Mucosa of stomach (tissue), 1 donor: ENCODE measurements at regions not wholly inside any gene's neighbourhood (a gene's known extent, or its start where the extent isn't known, plus 50 kb on each side); places are given as distances from the start of the nearest gene placed in this dataset.

ENCODE experiments used
- H3K27me3 ChIP-seq: one replicate; pipeline ENCODE4 v1.7.0; 2013; ENCODE audit warnings: mild to moderate bottlenecking, low read length; ENCODE audit not compliant: control insufficient read depth, insufficient read depth
- H3K36me3 ChIP-seq: one replicate; pipeline ENCODE4 v1.7.0; 2013; ENCODE audit warnings: low read length; ENCODE audit not compliant: control insufficient read depth, insufficient read depth
- H3K4me1 ChIP-seq: one replicate; pipeline ENCODE4 v1.7.0; 2013; ENCODE audit warnings: mild to moderate bottlenecking, low read length; ENCODE audit not compliant: control insufficient read depth, insufficient read depth
- H3K4me3 ChIP-seq: one replicate; pipeline ENCODE4 v1.7.0; 2013; ENCODE audit warnings: low read length
- H3K9ac ChIP-seq: one replicate; pipeline ENCODE4 v1.7.0; 2013; ENCODE audit warnings: mild to moderate bottlenecking, low read length, moderate library complexity
- H3K9me3 ChIP-seq: one replicate; pipeline ENCODE4 v1.7.0; 2013; ENCODE audit warnings: mild to moderate bottlenecking, low read length, moderate library complexity; ENCODE audit not compliant: control insufficient read depth
- donor health status: Pancreatic carcinoma.

DNA sequence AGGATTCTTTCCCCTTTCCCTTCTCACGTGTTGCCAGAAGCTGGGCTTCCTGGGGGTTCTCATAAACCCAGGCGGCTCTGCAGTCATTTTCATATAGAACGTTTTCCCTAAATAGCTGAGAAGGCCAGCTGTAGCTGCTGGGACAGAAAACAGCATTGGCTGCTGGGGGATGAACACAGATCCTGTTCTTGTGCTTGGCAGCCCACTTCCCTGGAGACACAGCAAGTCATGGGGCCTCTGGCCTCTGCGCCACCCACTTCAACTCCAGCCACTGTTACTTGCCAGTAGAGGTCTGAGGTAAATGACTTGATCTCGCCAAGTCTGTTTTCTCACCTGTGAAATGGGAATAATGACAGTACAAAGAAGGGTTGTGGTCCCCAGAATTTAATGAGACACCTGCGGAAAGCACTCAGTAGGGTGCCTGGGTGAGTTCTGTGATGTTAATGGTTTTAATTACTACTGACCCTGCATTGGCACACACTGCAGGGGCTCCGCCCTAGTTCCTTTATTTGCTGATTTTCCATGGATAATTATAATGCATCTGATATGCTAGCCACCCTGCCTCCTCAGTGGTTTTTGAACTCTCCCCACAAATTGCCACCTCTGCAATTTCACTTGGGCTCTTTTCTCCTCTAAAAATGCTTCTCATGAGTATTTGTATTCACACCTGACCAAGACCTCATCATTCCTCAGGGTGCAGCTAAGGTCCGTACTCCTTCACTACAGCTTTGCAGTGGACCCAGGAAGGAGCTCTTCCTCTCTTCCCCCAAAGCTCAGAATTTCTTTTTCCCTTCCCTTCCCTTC is 274.7 kb downstream of the RPLP1 start:
- no peak overlapping the region for H3K4me3 ChIP-seq
- H3K9me3 ChIP-seq = no peaks in the 10 kb centered on the region
- no peaks in the 10 kb centered on the region for H3K27me3 ChIP-seq
- H3K9ac ChIP-seq = no peak overlapping the region
- H3K36me3 ChIP-seq = no peaks in the 10 kb centered on the region
- no peaks in the 10 kb centered on the region for H3K4me1 ChIP-seq

- Histone ChIP-seq H3K36me3 (no peaks in the 10 kb centered on the region), H3K9ac (no peak overlapping the region), H3K27me3 (no peaks in the 10 kb centered on the region), H3K4me3 (no peak overlapping the region), H3K4me1 (no peaks in the 10 kb centered on the region), H3K9me3 (no peaks in the 10 kb centered on the region)
These were observed 276.6 kb downstream of the RPLP1 start for GRCh38 chr15:69729167-69729748.

- Histone ChIP-seq H3K27me3 (no peaks in the 10 kb centered on the region), H3K4me3 (no peak overlapping the region), H3K9ac (no peak overlapping the region), H3K4me1 (no peaks in the 10 kb centered on the region), H3K36me3 (no peaks in the 10 kb centered on the region), H3K9me3 (no peaks in the 10 kb centered on the region)
These were observed 277.9 kb downstream of the RPLP1 start for GRCh38 chr15:69730281-69731080.

DNA sequence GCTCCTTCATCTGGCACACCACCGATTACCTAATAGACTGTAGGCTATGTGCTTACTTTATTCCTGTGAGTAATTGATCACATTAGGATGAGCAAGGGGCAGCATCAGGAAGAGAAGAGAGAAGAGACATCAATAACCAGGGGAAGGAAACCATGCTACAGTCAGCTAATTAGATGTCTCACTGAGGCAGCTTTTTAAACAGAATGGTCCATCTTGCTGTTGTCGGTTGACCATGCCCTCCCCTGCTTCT is 278.4 kb downstream of the RPLP1 start:
- no peaks in the 10 kb centered on the region for H3K36me3 ChIP-seq
- H3K9me3 ChIP-seq = no peaks in the 10 kb centered on the region
- no peak overlapping the region for H3K9ac ChIP-seq
- no peaks in the 10 kb centered on the region for H3K27me3 ChIP-seq
- H3K4me1 ChIP-seq = no peaks in the 10 kb centered on the region
- H3K4me3 ChIP-seq = no peak overlapping the region

DNA sequence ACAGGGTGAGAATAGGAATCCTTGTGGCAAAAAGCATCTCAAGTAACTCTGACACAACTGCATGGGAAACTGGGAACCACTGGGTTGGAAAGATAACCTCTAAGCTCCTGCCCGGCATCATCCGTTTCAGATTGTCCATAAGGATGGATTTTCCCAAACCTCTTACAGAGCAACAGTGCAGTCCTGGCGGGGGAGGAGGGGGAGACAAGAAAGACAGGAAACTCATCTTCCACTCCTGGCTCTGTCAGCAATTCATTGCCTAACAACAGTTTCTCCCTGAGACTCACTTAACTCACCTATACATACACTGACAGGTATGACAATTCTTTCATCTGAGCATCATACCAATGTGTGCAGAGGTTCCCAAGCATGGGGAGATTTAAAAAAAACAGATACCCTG is 279.0 kb downstream of the RPLP1 start:
- Histone ChIP-seq H3K36me3 (no peaks in the 10 kb centered on the region), H3K9me3 (no peaks in the 10 kb centered on the region), H3K9ac (no peak overlapping the region), H3K4me1 (no peaks in the 10 kb centered on the region), H3K4me3 (no peak overlapping the region), H3K27me3 (no peaks in the 10 kb centered on the region)

DNA sequence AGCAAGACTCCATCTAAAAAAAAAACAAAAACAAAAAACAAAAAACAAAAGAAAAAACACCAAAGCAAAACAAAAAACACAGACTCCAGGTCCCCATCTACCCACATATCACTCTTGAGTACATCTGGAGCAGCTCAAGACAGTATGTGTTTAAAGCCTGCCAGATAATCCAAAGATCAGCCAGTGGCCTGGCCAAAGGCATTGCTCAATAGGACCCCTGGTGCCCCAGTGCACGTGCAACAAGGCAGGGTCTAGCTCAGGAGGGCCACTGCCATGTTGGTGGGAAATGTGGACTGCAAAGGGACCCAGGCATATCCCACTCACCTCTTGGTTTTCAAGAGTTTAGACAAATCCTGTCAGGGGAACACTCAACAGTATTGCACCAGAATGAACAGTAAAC is 279.5 kb downstream of the RPLP1 start:
- Histone ChIP-seq H3K9ac (no peak overlapping the region), H3K36me3 (no peaks in the 10 kb centered on the region), H3K4me1 (no peaks in the 10 kb centered on the region), H3K4me3 (no peak overlapping the region), H3K27me3 (no peaks in the 10 kb centered on the region), H3K9me3 (no peaks in the 10 kb centered on the region)

GRCh38 chr15:69734699-69735098 is 282.1 kb downstream of the RPLP1 start:
- Histone ChIP-seq H3K36me3 (no peaks in the 10 kb centered on the region), H3K4me3 (no peak overlapping the region), H3K9me3 (no peaks in the 10 kb centered on the region), H3K9ac (no peak overlapping the region), H3K4me1 (no peaks in the 10 kb centered on the region), H3K27me3 (no peaks in the 10 kb centered on the region)

DNA sequence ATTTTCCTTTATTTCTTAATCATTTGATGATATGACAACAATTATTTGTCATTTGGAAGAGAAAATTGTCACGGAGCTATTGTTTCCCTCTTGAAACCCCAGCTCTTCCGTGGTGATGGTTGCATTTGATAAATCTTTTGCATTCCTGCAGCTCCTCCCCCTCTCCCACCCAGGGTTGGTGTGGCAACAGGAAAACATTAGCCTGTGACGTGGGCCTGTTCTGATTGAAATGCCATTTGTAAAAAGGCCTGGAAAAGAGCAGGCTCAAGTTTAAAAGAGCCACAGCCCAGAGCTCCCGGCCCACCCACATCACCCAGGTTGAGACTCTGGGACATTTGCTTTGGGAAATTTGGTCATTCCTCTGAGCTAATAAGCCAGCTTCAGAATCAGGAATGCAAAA is 282.5 kb downstream of the RPLP1 start:
- H3K9me3 ChIP-seq = no peaks in the 10 kb centered on the region
- no peaks in the 10 kb centered on the region for H3K4me1 ChIP-seq
- H3K4me3 ChIP-seq = no peak overlapping the region
- H3K9ac ChIP-seq = no peak overlapping the region
- no peaks in the 10 kb centered on the region for H3K27me3 ChIP-seq
- H3K36me3 ChIP-seq = no peaks in the 10 kb centered on the region

DNA sequence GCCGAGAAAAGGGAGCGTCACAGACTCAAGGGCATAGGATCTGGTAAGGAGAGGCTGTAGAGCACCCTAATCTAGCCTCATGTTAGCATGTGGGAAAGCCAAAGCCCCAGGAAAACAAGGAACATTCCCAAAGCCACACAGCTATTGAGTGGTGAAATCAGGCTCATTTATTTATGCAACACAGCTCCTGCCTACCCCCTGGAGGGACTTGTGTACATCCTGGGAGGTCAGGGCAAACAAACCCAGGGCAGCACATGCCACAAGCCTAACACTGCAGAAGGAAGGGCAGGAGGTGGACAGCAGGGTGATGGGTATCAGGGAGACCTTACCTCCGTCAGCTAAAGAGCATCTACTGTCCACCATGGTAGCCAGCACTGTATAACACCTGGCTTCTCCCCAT is 283.5 kb downstream of the RPLP1 start:
- Histone ChIP-seq H3K9ac (no peak overlapping the region), H3K4me1 (no peaks in the 10 kb centered on the region), H3K27me3 (no peaks in the 10 kb centered on the region), H3K36me3 (no peaks in the 10 kb centered on the region), H3K4me3 (no peak overlapping the region), H3K9me3 (no peaks in the 10 kb centered on the region)

DNA sequence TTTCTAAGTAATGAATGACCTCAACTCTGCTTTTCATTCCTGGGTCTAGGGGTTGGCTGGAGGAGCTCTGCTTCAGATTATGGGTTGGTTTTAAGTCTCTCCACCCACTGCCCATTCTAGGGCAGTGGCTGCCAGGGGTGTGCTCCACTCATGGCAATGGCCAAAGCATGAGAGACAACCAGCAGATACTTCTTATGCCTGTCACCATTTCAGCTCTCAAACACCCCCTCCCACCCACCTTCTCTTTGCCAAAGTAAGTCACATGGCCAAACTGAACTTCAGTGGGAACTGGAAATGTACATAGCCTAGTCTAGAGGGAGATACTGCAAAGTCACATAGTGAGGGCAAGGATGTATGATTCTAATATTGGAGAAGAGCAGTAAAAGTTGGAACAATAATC is 285.3 kb downstream of the RPLP1 start:
- H3K9ac ChIP-seq = no peak overlapping the region
- H3K9me3 ChIP-seq = no peaks in the 10 kb centered on the region
- no peak overlapping the region for H3K4me3 ChIP-seq
- H3K27me3 ChIP-seq = peaks cover 3% of the 10 kb centered on the region
- H3K36me3 ChIP-seq = no peaks in the 10 kb centered on the region
- H3K4me1 ChIP-seq = no peaks in the 10 kb centered on the region

DNA sequence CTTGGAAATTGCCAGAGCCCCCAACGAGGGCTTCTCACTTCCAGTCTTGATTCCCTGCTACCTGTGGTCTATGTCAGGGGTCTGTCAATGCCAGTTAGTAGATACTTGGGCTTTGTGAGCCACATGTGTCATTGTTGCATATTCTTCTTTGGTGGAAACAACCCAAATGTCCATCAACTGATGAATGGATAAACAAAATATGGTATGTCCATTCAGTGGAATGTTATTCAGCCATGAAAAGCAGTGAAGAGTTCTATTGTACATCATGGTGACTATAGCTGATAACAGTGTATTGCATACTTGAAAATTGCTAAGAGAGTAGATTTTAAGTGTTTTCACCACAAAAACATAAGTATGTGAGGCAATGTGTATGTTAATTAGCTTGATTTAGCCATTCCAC is 288.1 kb downstream of the RPLP1 start:
- no peaks in the 10 kb centered on the region for H3K4me1 ChIP-seq
- no peaks in the 10 kb centered on the region for H3K36me3 ChIP-seq
- H3K4me3 ChIP-seq = no peak overlapping the region
- H3K9me3 ChIP-seq = no peaks in the 10 kb centered on the region
- H3K27me3 ChIP-seq = peaks cover 11% of the 10 kb centered on the region
- H3K9ac ChIP-seq = no peak overlapping the region

- no peak overlapping the region for H3K9ac ChIP-seq
- peaks cover 11% of the 10 kb centered on the region for H3K27me3 ChIP-seq
- no peaks in the 10 kb centered on the region for H3K4me1 ChIP-seq
- no peaks in the 10 kb centered on the region for H3K9me3 ChIP-seq
- H3K36me3 ChIP-seq = no peaks in the 10 kb centered on the region
- H3K4me3 ChIP-seq = no peak overlapping the region
These were observed 289.7 kb downstream of the RPLP1 start for GRCh38 chr15:69742361-69742760.
